Endothelial cell of umbilical vein (primary cell): ENCODE measurements at regions not wholly inside any gene's neighbourhood (a gene's known extent, or its start where the extent isn't known, plus 50 kb on each side); places are given as distances from the start of the nearest gene placed in this dataset.

Experiments used
- BruUV-seq: library from RNA; stranded (reverse); fragments of 400-500 nt; replicated peaks from 2 replicates; lab custom pipeline; 2021; lab: Mats Ljungman, UMichigan
- CTCF ChIA-PET: fragments of 300-600, 350-600 bp; sonication (Branson Sonifier 250); formaldehyde crosslinking; loops from one replicate; lab custom pipeline; 2021; ENCODE audit warnings: antibody characterized with exemption, inconsistent platforms; lab: Charles Lee
- POLR2A ChIA-PET: fragments of 300-600, 350-600 bp; sonication (Branson Sonifier 250); formaldehyde crosslinking; loops from one replicate; lab custom pipeline; 2021; ENCODE audit warnings: antibody characterized with exemption, inconsistent platforms; lab: Charles Lee
- DNase-seq: peaks from one replicate; pipeline ENCODE4 v3.0.0-alpha.2; 2011; ENCODE audit warnings: low read depth, low spot score
- FAIRE-seq: peaks from 2 replicates; lab custom pipeline; 2011; peaks lifted over from hg19 to GRCh38; lab: Jason Lieb, UNC
- H2AFZ ChIP-seq: 2 replicates; pipeline ENCODE4 v1.6.0; 2012; ENCODE audit warnings: low read depth, low read length, control low read depth, inconsistent platforms
- H3K27ac ChIP-seq: 2 replicates; pipeline ENCODE4 v1.5.1; 2011; ENCODE audit warnings: low read depth, mild to moderate bottlenecking, control low read depth, low read length, moderate library complexity; ENCODE audit not compliant: insufficient read depth
- H3K27me3 ChIP-seq, 2 experiments: 2 replicates each; pipeline versions ENCODE4 v1.6.0 to v1.6.1; 2011; ENCODE audit warnings: low read length in 2 of 2, mixed read lengths in 1 of 2; ENCODE audit not compliant: control insufficient read depth in 2 of 2, insufficient read depth in 2 of 2
- H3K36me3 ChIP-seq, 2 experiments: 2 replicates in 1 of 2; 3 replicates in 1 of 2; pipeline ENCODE4 v1.5.1; 2011; ENCODE audit warnings: low read length in 2 of 2, mild to moderate bottlenecking in 1 of 2, moderate library complexity in 1 of 2; ENCODE audit not compliant: control insufficient read depth in 2 of 2, insufficient read depth in 2 of 2; ENCODE audit errors: extremely low read depth in 1 of 2
- H3K4me1 ChIP-seq: 3 replicates; pipeline ENCODE4 v1.5.1; 2011; ENCODE audit warnings: mild to moderate bottlenecking, low read length; ENCODE audit not compliant: control insufficient read depth, insufficient read depth; ENCODE audit errors: extremely low read depth
- H3K4me2 ChIP-seq: 2 replicates; pipeline ENCODE4 v1.6.1; 2011; ENCODE audit warnings: low read length, control low read depth, mixed read lengths; ENCODE audit not compliant: insufficient read depth
- H3K4me3 ChIP-seq, 3 experiments: fragments of 200-600 bp in 1 of 3; sonication (generic), shearing (Covaris generic) in 1 of 3; replicated peaks in 1 of 3; 2 replicates each; pipeline ENCODE4 v1.5.1; 2011 to 2016; ENCODE audit warnings: control low read depth in 3 of 3, low read length in 3 of 3, mild to moderate bottlenecking in 2 of 3, inconsistent platforms in 1 of 3, low read depth in 1 of 3, moderate library complexity in 1 of 3; ENCODE audit not compliant: insufficient read depth in 1 of 3
- H3K79me2 ChIP-seq: 2 replicates; pipeline ENCODE4 v1.6.0; 2012; ENCODE audit warnings: low read length, inconsistent platforms; ENCODE audit not compliant: control insufficient read depth, insufficient read depth
- H3K9ac ChIP-seq: replicated peaks from 2 replicates; pipeline ENCODE3; 2011; ENCODE audit warnings: low read length, control low read depth; ENCODE audit not compliant: insufficient read depth; ENCODE audit errors: extremely low read depth
- H3K9me1 ChIP-seq: replicated peaks from 3 replicates; pipeline ENCODE4 v1.6.0; 2011; ENCODE audit warnings: mild to moderate bottlenecking, low read length; ENCODE audit not compliant: control insufficient read depth, insufficient read depth; ENCODE audit errors: extremely low read depth
- H3K9me3 ChIP-seq: replicated peaks from 2 replicates; pipeline ENCODE4 v1.5.1; 2012; ENCODE audit warnings: low read length, inconsistent platforms; ENCODE audit not compliant: control insufficient read depth, insufficient read depth
- H4K20me1 ChIP-seq: replicated peaks from 2 replicates; pipeline ENCODE3; 2011; ENCODE audit warnings: mild to moderate bottlenecking, low read length; ENCODE audit not compliant: control insufficient read depth, insufficient read depth; ENCODE audit errors: extremely low read depth
- EZH2 ChIP-seq: IDR thresholded peaks from 2 replicates; pipeline ENCODE4 v1.6.1; 2012; ENCODE audit warnings: borderline replicate concordance, low read depth, mild to moderate bottlenecking, moderate library complexity, low read length, inconsistent platforms; ENCODE audit not compliant: severe bottlenecking
- FOS ChIP-seq: IDR thresholded peaks from 2 replicates; pipeline ENCODE4 v1.6.1; 2011; ENCODE audit warnings: mild to moderate bottlenecking, low read length, moderate library complexity, borderline replicate concordance; ENCODE audit not compliant: insufficient read depth
- GATA2 ChIP-seq: IDR thresholded peaks from 2 replicates; pipeline ENCODE4 v1.7.0; 2011; ENCODE audit warnings: low read depth, mild to moderate bottlenecking, moderate library complexity, mixed read lengths, low read length; ENCODE audit not compliant: insufficient read length, insufficient read depth
- JUN ChIP-seq: IDR thresholded peaks from 2 replicates; pipeline ENCODE4 v1.6.1; 2011; ENCODE audit warnings: borderline replicate concordance, low read depth; ENCODE audit not compliant: insufficient read length, insufficient read depth
- MYC ChIP-seq: IDR thresholded peaks from one replicate; pipeline ENCODE4 v1.6.1; 2011; ENCODE audit warnings: mild to moderate bottlenecking, low read depth, low read length
- POLR2A ChIP-seq: IDR thresholded peaks from 2 replicates; pipeline ENCODE4 v1.6.1; 2012; ENCODE audit warnings: low read depth, mild to moderate bottlenecking, control low read depth, low read length
- POLR2AphosphoS5 ChIP-seq: IDR thresholded peaks from 2 replicates; pipeline ENCODE4 v1.6.1; 2012; ENCODE audit warnings: low read depth, mild to moderate bottlenecking, control low read depth, low read length, moderate library complexity; ENCODE audit not compliant: insufficient read depth
- dilution Hi-C: fragments of 300-500 bp; cut with MboI; formaldehyde crosslinking; loops from one replicate; pipeline ENCODE4 v1.15.0; 2019; ENCODE audit warnings: low sequenced_read_pairs; ENCODE audit not compliant: extremely low pct_ligation_motif_present
- intact Hi-C: fragments of 100-400 bp; cut with micrococcal nuclease; formaldehyde crosslinking; loops from one replicate; pipeline ENCODE4 v1.10.0; 2022
- TF ChIP-seq, protein P1 (sequence below), 2 donors: IDR thresholded peaks; 1 replicate in 1 of 2; 2 replicates in 1 of 2; pipeline ENCODE4 v1.5.1; 2011; ENCODE audit warnings: low read length in 2 of 2, mild to moderate bottlenecking in 2 of 2, moderate library complexity in 2 of 2, control low read depth in 1 of 2, inconsistent platforms in 1 of 2, low read depth in 1 of 2; ENCODE audit not compliant: insufficient read depth in 1 of 2; ENCODE audit errors: extremely low read depth in 1 of 2
- TF ChIP-seq, protein P2 (sequence below): IDR thresholded peaks from 2 replicates; pipeline ENCODE4 v1.6.1; 2011; ENCODE audit not compliant: insufficient read depth, insufficient read length

DNA sequence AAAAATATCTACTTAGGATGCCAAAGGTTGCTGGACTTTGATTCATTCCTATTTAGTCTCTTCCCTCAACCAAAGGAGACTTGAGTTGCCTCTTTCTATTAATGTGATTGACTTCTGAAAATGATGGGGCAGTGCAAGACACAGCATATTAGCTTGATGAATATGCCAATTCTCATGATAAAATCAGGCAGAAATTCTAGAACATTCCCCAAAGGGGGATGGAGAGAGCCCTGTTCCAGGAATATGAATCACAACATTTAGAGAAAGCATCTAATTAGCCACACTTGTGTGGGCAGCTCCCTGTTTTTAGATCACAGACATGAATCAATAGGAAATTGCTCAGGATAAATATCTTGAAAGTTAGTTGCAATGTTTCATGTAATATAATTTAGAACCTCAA, 584.0 kb upstream of the CDH8 start:
- FAIRE-seq, result no peak
- Histone ChIP-seq H2AFZ (no peak overlapping the region), H3K4me1 (no peaks in the 10 kb centered on the region), H3K4me2 (no peak overlapping the region), H3K9me1 (no peaks in the 10 kb centered on the region), H3K79me2 (no peaks in the 10 kb centered on the region), H3K4me3 (no peak overlapping the region), H3K27ac (no peak overlapping the region), H3K9me3 (no peaks in the 10 kb centered on the region), H4K20me1 (no peaks in the 10 kb centered on the region), H3K36me3 (no peaks in the 10 kb centered on the region), H3K9ac (no peak overlapping the region), H3K27me3 (no peaks in the 10 kb centered on the region)
- intact Hi-C loops (no loop called here), dilution Hi-C loops (no loop called here)
- TF ChIP-seq EZH2 (no peak), JUN (no peak), MYC (no peak)
- TF ChIP-seq, protein P1, sequence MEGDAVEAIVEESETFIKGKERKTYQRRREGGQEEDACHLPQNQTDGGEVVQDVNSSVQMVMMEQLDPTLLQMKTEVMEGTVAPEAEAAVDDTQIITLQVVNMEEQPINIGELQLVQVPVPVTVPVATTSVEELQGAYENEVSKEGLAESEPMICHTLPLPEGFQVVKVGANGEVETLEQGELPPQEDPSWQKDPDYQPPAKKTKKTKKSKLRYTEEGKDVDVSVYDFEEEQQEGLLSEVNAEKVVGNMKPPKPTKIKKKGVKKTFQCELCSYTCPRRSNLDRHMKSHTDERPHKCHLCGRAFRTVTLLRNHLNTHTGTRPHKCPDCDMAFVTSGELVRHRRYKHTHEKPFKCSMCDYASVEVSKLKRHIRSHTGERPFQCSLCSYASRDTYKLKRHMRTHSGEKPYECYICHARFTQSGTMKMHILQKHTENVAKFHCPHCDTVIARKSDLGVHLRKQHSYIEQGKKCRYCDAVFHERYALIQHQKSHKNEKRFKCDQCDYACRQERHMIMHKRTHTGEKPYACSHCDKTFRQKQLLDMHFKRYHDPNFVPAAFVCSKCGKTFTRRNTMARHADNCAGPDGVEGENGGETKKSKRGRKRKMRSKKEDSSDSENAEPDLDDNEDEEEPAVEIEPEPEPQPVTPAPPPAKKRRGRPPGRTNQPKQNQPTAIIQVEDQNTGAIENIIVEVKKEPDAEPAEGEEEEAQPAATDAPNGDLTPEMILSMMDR (IDR thresholded peaks at IDR 0.05; ENCODE audit: extremely low read depth in 1 of 2, insufficient read depth in 1 of 2, low read depth in 1 of 2, low read length in 2 of 2), result no peak
- TF ChIP-seq, protein P2, sequence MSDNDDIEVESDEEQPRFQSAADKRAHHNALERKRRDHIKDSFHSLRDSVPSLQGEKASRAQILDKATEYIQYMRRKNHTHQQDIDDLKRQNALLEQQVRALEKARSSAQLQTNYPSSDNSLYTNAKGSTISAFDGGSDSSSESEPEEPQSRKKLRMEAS, result no peak
- no TSS peak for BruUV-seq
- ChIA-PET POLR2A (no interaction called here), CTCF (no interaction called here)
- no peak for DNase-seq

DNA sequence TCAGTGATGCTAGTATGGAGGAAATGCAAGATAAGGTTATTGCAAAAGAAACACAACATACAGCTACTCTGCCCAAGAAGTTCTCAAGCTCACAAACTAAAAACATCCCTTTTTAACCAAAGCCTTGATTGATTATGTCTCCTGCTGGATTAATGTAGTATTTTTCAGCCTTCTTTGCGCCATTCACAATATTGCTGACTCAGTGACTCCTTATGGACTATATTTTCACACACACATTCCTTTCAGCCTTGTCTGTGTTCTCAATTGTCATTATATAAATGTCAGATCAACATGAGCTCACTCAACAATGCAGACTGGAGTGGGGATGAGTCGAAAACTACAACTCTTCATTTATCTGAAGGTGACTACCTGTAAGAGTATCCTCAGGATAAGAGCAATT, 579.3 kb upstream of the CDH8 start:
- dilution Hi-C loops, result no loop called here

More for the DNA sequence above, 579.3 kb upstream of the CDH8 start:
- Histone ChIP-seq H3K27ac (no peak overlapping the region), H3K9me3 (peaks cover 2% of the 10 kb centered on the region), H4K20me1 (no peaks in the 10 kb centered on the region), H3K4me2 (no peak overlapping the region), H2AFZ (no peak overlapping the region), H3K79me2 (no peaks in the 10 kb centered on the region), H3K4me3 (no peak overlapping the region), H3K36me3 (no peaks in the 10 kb centered on the region), H3K9me1 (no peaks in the 10 kb centered on the region), H3K9ac (no peak overlapping the region), H3K4me1 (no peaks in the 10 kb centered on the region), H3K27me3 (no peaks in the 10 kb centered on the region)
- intact Hi-C loops, result no loop called here
- no peak for FAIRE-seq
- CTCF ChIA-PET, result no interaction called here
- TF ChIP-seq MYC (no peak), JUN (no peak), GATA2 (no peak), POLR2A (no peak), FOS (no peak), POLR2AphosphoS5 (no peak), EZH2 (no peak)
- TF ChIP-seq, protein P2, result no peak
- TF ChIP-seq, protein P1 (IDR thresholded peaks at IDR 0.05; ENCODE audit: extremely low read depth in 1 of 2, insufficient read depth in 1 of 2, low read depth in 1 of 2, low read length in 2 of 2), result no peak
- no peak for DNase-seq
- POLR2A ChIA-PET, result no interaction called here
- no TSS peak for BruUV-seq
